Stimulated activated CD8-positive, alpha-beta memory T cell treated with anti-CD3 and anti-CD28 coated beads, Interleukin-4, amount 100 ng/mL, for 1 hour (primary cell): ENCODE measurements at regions not wholly inside any gene's neighbourhood (a gene's known extent, or its start where the extent isn't known, plus 50 kb on each side); places are given as distances from the start of the nearest gene placed in this dataset.
A peak's percentile ranks its signal among the peaks of the same experiment; 100 is the strongest.

Source experiments
- DNase-seq, 2 donors: peaks; one replicate each; pipeline ENCODE4 v3.0.0-alpha.2; 2020; ENCODE audit warnings: low read depth in 2 of 2, low spot score in 1 of 2

GRCh38 chr2:204315236-204315662, 230.0 kb upstream of the PARD3B start:
- no peak for DNase-seq

- DNase-seq = no peak
These were observed 227.6 kb upstream of the PARD3B start for GRCh38 chr2:204317640-204318039.

- no peak for DNase-seq
These were observed 224.1 kb upstream of the PARD3B start for GRCh38 chr2:204321027-204321800.

- no peak for DNase-seq
These were observed 223.1 kb upstream of the PARD3B start for GRCh38 chr2:204321910-204322751.

- peak in 1 of 2 donors; percentile 3 for DNase-seq
These were observed 219.8 kb upstream of the PARD3B start for GRCh38 chr2:204325468-204325867.

- DNase-seq = no peak
These were observed 216.9 kb upstream of the PARD3B start for GRCh38 chr2:204328373-204328772.

- DNase-seq = no peak
These were observed 216.3 kb upstream of the PARD3B start for GRCh38 chr2:204329016-204329415.

- no peak for DNase-seq
These were observed 215.7 kb upstream of the PARD3B start for GRCh38 chr2:204329532-204329931.

GRCh38 chr2:204331180-204331579, 214.1 kb upstream of the PARD3B start:
- no peak for DNase-seq

GRCh38 chr2:204331988-204332387, 213.3 kb upstream of the PARD3B start:
- DNase-seq = no peak

- no peak for DNase-seq
These were observed 212.6 kb upstream of the PARD3B start for GRCh38 chr2:204332706-204333105.

- no peak for DNase-seq
These were observed 211.4 kb upstream of the PARD3B start for GRCh38 chr2:204333861-204334260.

- no peak for DNase-seq
These were observed 209.7 kb upstream of the PARD3B start for GRCh38 chr2:204335451-204336058.

GRCh38 chr2:204336153-204336744, 209.0 kb upstream of the PARD3B start:
- no peak for DNase-seq

- no peak for DNase-seq
These were observed 207.6 kb upstream of the PARD3B start for GRCh38 chr2:204337638-204338037.

GRCh38 chr2:204339212-204339715, 206.0 kb upstream of the PARD3B start:
- no peak for DNase-seq

- DNase-seq = no peak
These were observed 204.8 kb upstream of the PARD3B start for GRCh38 chr2:204340511-204340910.

GRCh38 chr2:204341887-204342276, 203.4 kb upstream of the PARD3B start:
- DNase-seq = no peak

- no peak for DNase-seq
These were observed 201.6 kb upstream of the PARD3B start for GRCh38 chr2:204343685-204344084.

- no peak for DNase-seq
These were observed 201.2 kb upstream of the PARD3B start for GRCh38 chr2:204344119-204344518.

GRCh38 chr2:204346906-204347305, 198.4 kb upstream of the PARD3B start:
- DNase-seq = no peak
